CD4-positive, alpha-beta T cell (primary cell): ENCODE measurements at regions not wholly inside any gene's neighbourhood (a gene's known extent, or its start where the extent isn't known, plus 50 kb on each side); places are given as distances from the start of the nearest gene placed in this dataset.

Source experiments
- ATAC-seq: fragments of 200-7000 bp; cut with Tn5 transposase; one replicate; pipeline ENCODE4 v1.10.0; 2022; ENCODE audit warnings: mild to moderate bottlenecking; ENCODE audit not compliant: poor library complexity
- CTCF ChIA-PET: fragments of 350-600 bp; sonication (Branson Sonifier 250); formaldehyde crosslinking; loops from one replicate; lab custom pipeline; 2021; ENCODE audit warnings: antibody characterized with exemption, inconsistent platforms; lab: Charles Lee
- POLR2A ChIA-PET: fragments of 350-600 bp; sonication (Branson Sonifier 250); formaldehyde crosslinking; loops from one replicate; lab custom pipeline; 2021; ENCODE audit warnings: antibody characterized with exemption, inconsistent platforms; lab: Charles Lee
- DNase-seq, 14 experiments: peaks; one replicate each; pipeline ENCODE4 v3.0.0-alpha.2; 2013 to 2020; ENCODE audit warnings: mixed read lengths in 2 of 14
- H3K27ac ChIP-seq, 2 donors: one replicate each; pipeline versions ENCODE4 v1.5.1 to v1.7.0; 2013; ENCODE audit warnings: low read length in 2 of 2, low read depth in 1 of 2, mild to moderate bottlenecking in 1 of 2
- H3K27me3 ChIP-seq, 2 experiments: 1 replicate in 1 of 2; 2 replicates in 1 of 2; pipeline versions ENCODE4 v1.6.1 to v1.7.0; 2013; ENCODE audit warnings: low read length in 2 of 2, control low read depth in 1 of 2, mild to moderate bottlenecking in 1 of 2, moderate library complexity in 1 of 2; ENCODE audit not compliant: insufficient read depth in 2 of 2, control insufficient read depth in 1 of 2
- H3K36me3 ChIP-seq: one replicate; pipeline ENCODE4 v1.6.1; 2013; ENCODE audit warnings: low read length, control low read depth; ENCODE audit not compliant: insufficient read depth
- H3K4me1 ChIP-seq: one replicate; pipeline ENCODE4 v1.6.1; 2013; ENCODE audit warnings: low read length, control low read depth; ENCODE audit not compliant: insufficient read depth
- H3K4me3 ChIP-seq: one replicate; pipeline ENCODE4 v1.5.1; 2013; ENCODE audit warnings: mild to moderate bottlenecking, low read length, moderate library complexity
- H3K9me3 ChIP-seq, 2 experiments: 1 replicate in 1 of 2; 2 replicates in 1 of 2; pipeline versions ENCODE4 v1.6.1 to v1.7.0; 2013; ENCODE audit warnings: low read length in 2 of 2, mild to moderate bottlenecking in 2 of 2, control low read depth in 1 of 2, moderate library complexity in 1 of 2; ENCODE audit not compliant: control insufficient read depth in 1 of 2, insufficient read depth in 1 of 2
- H3K27ac Mint-ChIP-seq: one replicate; pipeline ENCODE4 v1.8.0; 2020; ENCODE audit warnings: mixed read lengths
- H3K27me3 Mint-ChIP-seq: one replicate; pipeline ENCODE4 v1.8.0; 2021; ENCODE audit warnings: mixed read lengths
- H3K36me3 Mint-ChIP-seq: one replicate; pipeline ENCODE4 v1.8.0; 2021; ENCODE audit warnings: low read depth, mixed read lengths
- H3K4me1 Mint-ChIP-seq: one replicate; pipeline ENCODE4 v1.8.0; 2021; ENCODE audit warnings: low read depth, mixed read lengths
- H3K4me3 Mint-ChIP-seq: one replicate; pipeline ENCODE4 v1.8.0; 2020; ENCODE audit warnings: mild to moderate bottlenecking, mixed read lengths
- H3K9me3 Mint-ChIP-seq: one replicate; pipeline ENCODE4 v1.8.0; 2020; ENCODE audit warnings: mixed read lengths
- CTCF ChIP-seq: fragments of 200-600 bp; IDR thresholded peaks from one replicate; pipeline ENCODE4 v1.8.0; 2022; ENCODE audit warnings: antibody characterized with exemption, mild to moderate bottlenecking
- intact Hi-C, 2 experiments: fragments of 100-400 bp; cut with DNase I in 1 of 2; cut with micrococcal nuclease in 1 of 2; formaldehyde crosslinking; loops; one replicate each; pipeline versions ENCODE4 v1.15.1 to v1.9.0; 2023 to 2025; cut with DNase I, micrococcal nuclease

GRCh38 chr2:156797832-156798231 lies 361.7 kb downstream of the GPD2 start:
- H3K36me3 ChIP-seq: no peaks in the 10 kb centered on the region
- H3K4me3 ChIP-seq: no peak overlapping the region
- H3K27me3 ChIP-seq: no peaks in the 10 kb centered on the region
- H3K36me3 Mint-ChIP-seq: no peaks in the 10 kb centered on the region
- no peaks in the 10 kb centered on the region for H3K9me3 ChIP-seq
- no peaks in the 10 kb centered on the region for H3K4me1 Mint-ChIP-seq
- no peak for TF ChIP-seq CTCF
- POLR2A ChIA-PET: no interaction called here
- intact Hi-C loops: no loop called here
- H3K4me3 Mint-ChIP-seq: no peak overlapping the region
- ATAC-seq (no peak), DNase-seq (no peak)
- H3K27me3 Mint-ChIP-seq: no peaks in the 10 kb centered on the region
- CTCF ChIA-PET: no interaction called here
- no peaks in the 10 kb centered on the region for H3K4me1 ChIP-seq
- no peak overlapping the region for H3K27ac ChIP-seq
- H3K27ac Mint-ChIP-seq: no peak overlapping the region
- no peaks in the 10 kb centered on the region for H3K9me3 Mint-ChIP-seq

- Mint-ChIP-seq H3K36me3 (no peaks in the 10 kb centered on the region), H3K27me3 (peaks cover 7% of the 10 kb centered on the region), H3K4me3 (no peak overlapping the region), H3K4me1 (no peaks in the 10 kb centered on the region), H3K27ac (no peak overlapping the region), H3K9me3 (no peaks in the 10 kb centered on the region)
- Histone ChIP-seq H3K27ac (no peak overlapping the region), H3K9me3 (no peaks in the 10 kb centered on the region), H3K4me3 (no peak overlapping the region), H3K27me3 (no peaks in the 10 kb centered on the region), H3K4me1 (no peaks in the 10 kb centered on the region), H3K36me3 (no peaks in the 10 kb centered on the region)
- intact Hi-C loops: no loop called here
- no peak for TF ChIP-seq CTCF
- ChIA-PET POLR2A (no interaction called here), CTCF (no interaction called here)
- ATAC-seq (no peak), DNase-seq (no peak)
Measured at GRCh38 chr2:156800065-156800653, 364.0 kb downstream of the GPD2 start.

GRCh38 chr2:156800781-156801361 lies 364.7 kb downstream of the GPD2 start:
- intact Hi-C loops: no loop called here
- ChIA-PET POLR2A (no interaction called here), CTCF (no interaction called here)
- Mint-ChIP-seq H3K4me3 (no peak overlapping the region), H3K4me1 (no peaks in the 10 kb centered on the region), H3K36me3 (no peaks in the 10 kb centered on the region), H3K9me3 (no peaks in the 10 kb centered on the region), H3K27me3 (peaks cover 7% of the 10 kb centered on the region), H3K27ac (no peak overlapping the region)
- no peak for TF ChIP-seq CTCF
- Histone ChIP-seq H3K4me1 (no peaks in the 10 kb centered on the region), H3K27me3 (no peaks in the 10 kb centered on the region), H3K27ac (no peak overlapping the region), H3K36me3 (no peaks in the 10 kb centered on the region), H3K4me3 (no peak overlapping the region), H3K9me3 (no peaks in the 10 kb centered on the region)
- no peak for ATAC-seq
- no peak for DNase-seq
